HG02798 (cell line): ENCODE measurements at regions not wholly inside any gene's neighbourhood (a gene's known extent, or its start where the extent isn't known, plus 50 kb on each side); places are given as distances from the start of the nearest gene placed in this dataset.
"Not testable (repeated sequence)": the region's sequence is repeated elsewhere in the genome, so short reads cannot be mapped to it uniquely, and the experiment has no call there.

ENCODE experiments used
- ATAC-seq: cut with Tn5 transposase; IDR thresholded peaks from one replicate; pipeline ENCODE4 v1.9.1; 2021; ENCODE audit warnings: mild to moderate bottlenecking; ENCODE audit not compliant: unreplicated experiment, poor library complexity

- ATAC-seq, result no peak
Measured at GRCh38 chr4:75422998-75423397, 91.2 kb downstream of the RCHY1 start.

DNA sequence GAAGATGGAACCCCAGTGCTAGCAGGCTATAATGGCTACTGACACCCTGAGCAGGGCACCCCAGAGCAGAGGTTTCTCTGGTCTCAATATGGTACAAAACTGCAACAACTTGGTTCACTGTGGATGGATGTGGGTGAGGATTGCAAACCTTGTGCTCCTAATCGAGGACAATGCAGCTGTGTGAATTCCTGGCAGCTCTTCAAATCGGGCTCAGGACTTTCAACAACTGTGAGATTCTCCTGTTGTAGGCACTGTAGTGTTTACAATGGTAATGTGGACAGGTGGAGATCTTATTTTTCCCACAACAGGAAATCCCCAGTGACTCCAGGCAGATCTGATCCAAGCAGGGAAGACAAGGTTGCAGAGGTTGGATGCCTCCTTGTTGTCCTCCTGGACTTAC, 101.5 kb downstream of the RCHY1 start:
- ATAC-seq, result no peak

- no peak for ATAC-seq
Measured at GRCh38 chr4:75398501-75398900, 115.7 kb downstream of the RCHY1 start.

DNA sequence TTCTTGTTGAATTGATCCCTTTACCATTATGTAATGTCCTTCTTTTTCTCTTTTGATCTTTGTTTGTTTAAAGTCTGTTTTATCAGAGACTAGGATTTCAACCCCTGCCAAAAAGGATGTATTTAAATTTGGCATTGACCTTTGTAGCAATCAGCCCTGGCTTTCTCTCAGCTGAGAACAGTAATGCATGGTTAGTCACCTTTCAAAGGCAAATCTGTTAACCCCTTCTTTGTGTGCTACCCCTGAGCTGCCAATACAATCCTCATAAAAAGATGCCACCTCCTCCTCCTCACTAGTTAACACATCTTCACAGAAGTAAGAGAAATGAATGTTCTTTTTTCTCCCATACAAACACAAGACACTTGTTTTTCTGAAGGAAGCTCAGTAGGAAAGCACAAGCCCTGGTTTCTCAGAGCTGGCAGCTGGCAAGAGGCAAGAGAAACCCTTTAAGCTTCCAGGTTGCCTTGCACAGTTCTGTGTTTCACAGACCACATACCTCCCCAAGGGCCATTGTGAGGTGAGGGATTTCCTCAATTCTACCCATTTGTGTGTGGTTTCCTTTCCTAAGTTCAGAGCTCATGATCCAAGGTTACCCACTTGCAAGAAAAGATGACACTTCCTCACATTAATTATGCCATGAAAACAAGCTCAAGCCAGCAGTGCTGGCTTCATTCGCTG, 122.6 kb downstream of the RCHY1 start:
- no peak for ATAC-seq

DNA sequence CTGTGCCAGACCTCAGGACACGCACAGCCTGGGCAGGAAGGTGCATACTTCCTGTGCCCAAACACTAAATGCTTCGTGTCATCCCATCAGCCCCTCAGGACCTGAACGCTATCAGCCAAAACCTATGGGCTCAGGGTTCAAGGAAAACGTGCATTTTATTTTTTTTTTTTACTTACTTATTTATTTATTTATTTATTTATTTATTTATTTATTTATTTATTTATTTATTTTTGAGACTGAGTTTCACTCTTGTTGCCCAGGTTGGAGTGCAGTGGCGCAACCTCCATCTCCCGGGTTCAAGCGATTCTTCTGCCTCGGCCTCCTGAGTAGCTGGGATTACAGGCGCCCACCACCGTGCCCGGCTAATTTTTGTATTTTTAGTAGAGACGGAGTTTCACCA, 127.8 kb downstream of the RCHY1 start:
- ATAC-seq, result not testable (repeated sequence)

DNA sequence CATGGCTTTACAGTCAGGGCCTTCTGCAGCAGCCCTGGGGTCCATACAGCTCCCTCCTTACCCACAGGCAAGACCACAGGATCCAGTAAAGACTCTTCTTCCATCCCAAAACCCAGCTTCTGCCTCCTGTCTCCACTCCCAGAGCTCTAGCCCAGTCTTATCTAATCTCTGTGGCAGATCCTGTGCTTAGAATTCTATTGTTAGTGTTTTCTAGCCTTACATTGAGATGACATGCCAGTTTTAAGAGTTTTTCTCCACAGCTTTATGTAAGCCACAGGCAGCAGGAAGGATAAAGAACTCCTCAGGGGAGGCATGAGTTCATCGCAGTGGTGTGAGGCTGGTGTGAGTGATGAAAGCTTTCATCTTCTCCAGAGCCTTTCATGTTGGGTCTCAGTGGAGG, 129.1 kb downstream of the RCHY1 start:
- no peak for ATAC-seq

- ATAC-seq, result no peak
Measured at GRCh38 chr4:75376543-75376942, 137.7 kb downstream of the RCHY1 start.

DNA sequence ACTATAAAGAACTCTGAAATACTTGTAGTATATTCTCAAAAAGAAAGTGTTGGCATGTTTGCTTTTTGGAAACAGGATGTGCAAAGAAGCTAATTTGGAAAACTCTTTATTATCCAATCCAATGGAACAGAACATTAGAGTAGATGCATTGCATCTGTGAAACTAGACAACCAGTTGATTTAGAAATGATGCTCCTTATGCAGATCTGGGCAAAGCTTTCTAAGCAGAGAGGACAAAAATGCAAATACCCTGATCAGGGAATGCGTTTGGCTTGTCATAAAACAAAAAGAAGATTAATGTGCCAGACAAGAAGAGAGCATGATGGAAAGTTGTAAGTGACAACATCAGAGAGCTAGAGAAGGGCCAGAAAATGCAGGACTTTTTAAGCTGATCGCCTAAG, 142.3 kb downstream of the RCHY1 start:
- no peak for ATAC-seq

- no peak for ATAC-seq
Measured at GRCh38 chr4:75370576-75370975, 143.6 kb downstream of the RCHY1 start.

DNA sequence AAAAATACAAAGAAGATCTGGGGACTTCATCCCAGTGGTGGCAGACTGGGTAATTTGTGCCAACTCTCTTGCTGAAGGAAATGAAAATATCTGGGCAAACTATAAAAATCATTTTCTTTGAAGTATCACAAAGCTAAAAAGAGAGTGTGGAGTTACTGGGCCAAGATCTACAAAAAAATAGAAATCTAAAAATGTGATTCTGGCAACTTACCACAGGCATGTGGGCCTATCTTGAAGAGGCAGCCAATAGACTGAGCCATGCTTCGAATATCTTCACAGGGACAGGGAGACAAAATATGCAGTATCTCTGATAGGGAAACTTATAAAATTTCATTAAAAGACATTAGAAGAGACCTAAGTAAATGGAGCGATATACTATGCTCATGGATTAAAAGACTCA, 168.8 kb downstream of the RCHY1 start:
- no peak for ATAC-seq

GRCh38 chr4:75344915-75345314, 169.3 kb downstream of the RCHY1 start:
- ATAC-seq, result no peak

DNA sequence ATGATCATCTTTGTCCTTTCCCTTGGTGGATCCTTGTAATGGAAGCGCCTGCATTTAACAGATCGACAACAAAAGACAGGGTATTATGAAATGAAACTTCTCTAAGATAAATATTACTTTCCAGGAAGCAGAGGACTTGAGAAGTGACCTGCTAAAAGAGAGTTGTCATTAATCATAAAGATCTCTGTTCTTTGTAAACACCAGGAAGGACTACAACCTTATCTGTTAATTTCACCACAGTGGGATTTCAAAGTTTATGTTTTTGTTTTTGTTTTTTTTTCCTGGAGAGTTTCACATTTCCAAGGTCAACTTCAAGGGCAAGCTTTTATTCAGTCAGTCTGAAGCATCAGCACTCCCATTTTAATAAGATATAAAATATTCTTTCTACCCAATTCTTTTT, 170.9 kb downstream of the RCHY1 start:
- ATAC-seq, result no peak

DNA sequence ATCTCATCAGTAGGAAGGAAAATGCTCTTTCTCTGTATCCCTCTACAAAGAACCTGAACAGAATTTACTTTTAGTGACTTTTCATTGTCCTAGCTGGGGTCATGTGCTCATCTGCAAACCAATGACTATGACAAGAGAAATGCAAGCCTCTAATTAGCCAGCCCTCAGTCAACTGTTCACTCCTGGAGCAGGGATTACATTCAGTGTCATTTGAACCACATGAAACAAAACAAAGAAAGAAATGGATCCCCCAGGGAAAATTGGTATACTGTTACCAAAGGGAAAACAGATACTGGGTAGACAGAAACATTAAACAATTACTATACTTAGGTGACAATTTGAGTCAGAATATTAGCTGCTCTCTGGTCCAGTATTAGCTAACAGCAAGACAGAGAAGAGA, 173.6 kb downstream of the RCHY1 start:
- ATAC-seq, result no peak

DNA sequence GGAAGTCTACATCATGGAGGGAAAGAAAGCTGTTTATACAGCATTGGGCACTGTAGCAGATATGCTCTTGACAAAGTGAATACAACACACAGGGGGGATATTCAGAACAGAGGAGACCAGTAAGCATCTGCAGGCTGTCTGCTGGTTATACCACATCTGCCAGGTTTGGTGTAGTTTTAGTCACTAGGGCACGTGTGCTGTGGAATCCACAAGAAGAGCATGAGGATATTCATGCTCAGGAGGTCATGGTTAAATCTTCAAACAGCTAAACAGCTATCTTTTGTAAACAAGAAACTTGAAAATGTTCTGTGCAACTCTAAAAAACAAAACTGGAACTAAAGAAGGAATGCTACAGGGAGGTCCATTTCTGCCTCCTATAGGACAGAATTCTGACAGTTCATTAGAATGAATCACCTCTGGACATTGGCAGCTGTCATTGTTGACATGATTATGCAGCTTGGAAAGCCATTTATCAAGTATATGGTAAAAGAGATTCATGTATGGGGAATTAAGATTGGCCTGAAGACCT, 175.8 kb downstream of the RCHY1 start:
- no peak for ATAC-seq

- ATAC-seq, result no peak
Measured at GRCh38 chr4:75327804-75328512, 186.2 kb downstream of the RCHY1 start.

DNA sequence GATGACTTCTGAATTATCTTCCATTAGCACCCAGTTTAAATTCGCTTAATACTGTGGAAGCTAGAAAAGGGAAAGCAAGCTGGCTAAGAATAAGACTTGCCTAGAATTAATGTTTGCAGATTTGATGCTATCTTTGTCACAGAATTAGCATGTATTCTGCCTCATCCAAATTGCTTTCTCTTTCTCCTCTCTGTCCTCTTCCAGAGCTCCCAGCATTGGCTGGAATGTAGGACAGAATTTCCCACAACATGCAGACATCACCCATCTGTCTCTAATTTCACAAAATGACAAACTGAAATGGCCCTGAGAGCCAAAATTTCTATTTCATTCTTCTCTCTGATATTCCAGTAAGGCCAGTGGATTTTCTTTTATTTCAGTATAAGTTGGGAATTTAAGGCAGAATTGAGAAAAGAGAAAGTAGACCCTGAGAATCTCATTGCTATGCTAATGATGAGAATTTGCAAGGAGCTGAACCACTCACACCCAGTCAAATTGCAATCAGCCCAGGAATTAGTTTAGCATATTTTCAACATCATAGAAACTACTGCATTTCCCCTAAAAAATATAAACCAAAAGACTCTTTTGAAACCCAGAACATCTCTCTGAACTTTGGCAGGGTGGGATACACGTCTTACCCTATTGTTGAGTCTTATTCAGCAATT, 188.8 kb downstream of the RCHY1 start:
- no peak for ATAC-seq

DNA sequence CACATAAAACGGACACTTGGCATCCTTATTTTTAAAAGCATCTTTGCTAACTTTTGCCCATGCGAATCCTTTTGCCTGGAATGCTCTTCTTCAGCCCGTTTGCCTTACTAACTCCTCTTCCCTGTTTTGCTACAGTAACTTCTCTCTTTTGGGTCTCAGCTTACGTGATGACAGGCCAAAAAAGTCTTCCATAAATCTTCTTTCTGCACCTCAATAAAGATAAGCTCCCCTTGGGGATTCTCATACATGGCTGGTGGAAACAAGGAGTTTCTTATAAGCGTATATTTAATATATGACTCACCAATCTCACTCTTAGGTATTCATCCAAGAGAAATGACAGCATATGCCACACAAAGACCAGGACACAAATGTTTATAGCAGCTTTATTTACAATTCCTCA, 192.7 kb downstream of the RCHY1 start:
- no peak for ATAC-seq

- ATAC-seq, result not testable (repeated sequence)
Measured at GRCh38 chr4:75317641-75318040, 196.6 kb downstream of the RCHY1 start.

DNA sequence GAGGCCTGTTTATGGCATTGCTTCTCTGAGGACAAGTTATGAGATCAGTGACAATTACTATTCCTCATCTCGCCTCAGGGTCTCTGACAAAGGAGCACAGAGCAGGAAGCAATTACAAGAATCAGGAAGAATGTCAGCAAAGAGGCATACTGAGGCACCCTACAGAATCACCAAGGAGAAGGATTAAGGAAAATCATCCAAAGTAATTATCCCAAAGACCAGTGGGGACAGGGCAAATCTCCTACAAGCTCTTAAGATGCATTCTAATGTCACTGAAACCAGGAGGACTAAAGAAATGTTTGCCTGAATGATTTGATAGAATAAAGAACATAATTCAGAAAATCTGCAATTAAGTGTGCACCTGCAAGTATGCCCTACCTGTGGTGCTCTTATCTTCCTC, 206.2 kb downstream of the RCHY1 start:
- ATAC-seq, result no peak

DNA sequence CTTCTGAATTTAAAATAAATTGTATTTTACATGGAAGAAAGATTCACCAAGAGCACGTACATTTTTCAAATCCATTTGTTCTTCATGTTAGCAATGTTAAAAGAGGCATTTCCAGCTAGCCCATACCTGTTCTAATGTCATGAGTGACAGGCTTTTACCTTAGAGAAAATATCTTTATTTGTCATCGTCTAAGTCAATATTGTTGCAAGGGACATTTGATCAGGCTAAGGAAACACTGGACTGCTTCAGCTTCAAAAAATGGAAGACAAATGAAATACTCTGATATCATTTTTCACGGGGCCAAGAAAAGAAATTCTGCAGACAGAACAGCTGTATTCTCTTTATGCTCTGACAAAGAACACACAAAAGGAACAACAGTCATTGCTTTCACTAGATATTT, 207.7 kb downstream of the RCHY1 start:
- no peak for ATAC-seq

DNA sequence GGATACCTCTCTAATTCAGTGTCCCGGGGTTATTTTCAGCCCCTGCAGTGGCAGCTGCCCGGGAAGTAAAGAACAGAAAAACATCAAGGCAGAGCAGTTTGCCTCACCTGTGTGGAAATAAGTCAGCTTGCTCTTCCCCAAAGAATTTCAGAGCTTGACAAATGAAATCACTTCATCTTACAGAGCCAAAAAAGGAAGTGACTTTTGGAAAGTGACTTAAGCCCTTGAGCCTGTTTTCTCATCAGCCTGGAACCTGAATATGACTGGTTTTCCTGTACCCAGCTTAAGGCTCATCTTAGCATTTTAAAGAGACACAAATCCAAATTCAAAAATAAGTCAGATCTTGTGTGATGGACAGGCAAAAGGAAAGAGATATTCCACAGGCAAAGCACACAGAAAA, 211.6 kb downstream of the RCHY1 start:
- no peak for ATAC-seq
